ENCODE measurements at regions not wholly inside any gene's neighbourhood (a gene's known extent, or its start where the extent isn't known, plus 50 kb on each side); places are given as distances from the start of the nearest gene placed in this dataset.
"Not testable (repeated sequence)": the region's sequence is repeated elsewhere in the genome, so short reads cannot be mapped to it uniquely, and the experiment has no call there.

- H3K27ac ChIP-seq (ENCODE audit: low read depth, low read length); H2AFZ ChIP-seq (ENCODE audit: low read depth, low read length, severe bottlenecking); H3K9me3 ChIP-seq (ENCODE audit: insufficient read depth, low read length); H4K20me1 ChIP-seq (ENCODE audit: low read depth, low read length); H3F3A ChIP-seq (ENCODE audit: insufficient read depth); H3K36me3 ChIP-seq (ENCODE audit: low read length); H3K9ac ChIP-seq (ENCODE audit: low read length); H3K9me2 ChIP-seq (replicated peaks; ENCODE audit: insufficient read depth, low read length); H3K4me3 ChIP-seq (ENCODE audit: insufficient read depth, low read length, poor library complexity, severe bottlenecking); H3K79me2 ChIP-seq (ENCODE audit: insufficient read depth, low read length); H3K27me3 ChIP-seq (ENCODE audit: low read length); H3K4me2 ChIP-seq (ENCODE audit: low read depth, low read length, poor library complexity, severe bottlenecking): not testable (repeated sequence)
Measured at GRCh38 chr9:63344408-63344807, 1940.6 kb downstream of the FOXD4L5 start.

GRCh38 chr9:63342528-63342927 lies 1942.5 kb downstream of the FOXD4L5 start:
- H3K9me2 ChIP-seq (replicated peaks; ENCODE audit: insufficient read depth, low read length); H3K27ac ChIP-seq (ENCODE audit: low read depth, low read length); H2AFZ ChIP-seq (ENCODE audit: low read depth, low read length, severe bottlenecking); H3K4me3 ChIP-seq (ENCODE audit: insufficient read depth, low read length, poor library complexity, severe bottlenecking); H3K79me2 ChIP-seq (ENCODE audit: insufficient read depth, low read length); H3K4me2 ChIP-seq (ENCODE audit: low read depth, low read length, poor library complexity, severe bottlenecking); H3K27me3 ChIP-seq (ENCODE audit: low read length); H3K9ac ChIP-seq (ENCODE audit: low read length); H3F3A ChIP-seq (ENCODE audit: insufficient read depth); H4K20me1 ChIP-seq (ENCODE audit: low read depth, low read length); H3K9me3 ChIP-seq (ENCODE audit: insufficient read depth, low read length); H3K36me3 ChIP-seq (ENCODE audit: low read length): not testable (repeated sequence)

DNA sequence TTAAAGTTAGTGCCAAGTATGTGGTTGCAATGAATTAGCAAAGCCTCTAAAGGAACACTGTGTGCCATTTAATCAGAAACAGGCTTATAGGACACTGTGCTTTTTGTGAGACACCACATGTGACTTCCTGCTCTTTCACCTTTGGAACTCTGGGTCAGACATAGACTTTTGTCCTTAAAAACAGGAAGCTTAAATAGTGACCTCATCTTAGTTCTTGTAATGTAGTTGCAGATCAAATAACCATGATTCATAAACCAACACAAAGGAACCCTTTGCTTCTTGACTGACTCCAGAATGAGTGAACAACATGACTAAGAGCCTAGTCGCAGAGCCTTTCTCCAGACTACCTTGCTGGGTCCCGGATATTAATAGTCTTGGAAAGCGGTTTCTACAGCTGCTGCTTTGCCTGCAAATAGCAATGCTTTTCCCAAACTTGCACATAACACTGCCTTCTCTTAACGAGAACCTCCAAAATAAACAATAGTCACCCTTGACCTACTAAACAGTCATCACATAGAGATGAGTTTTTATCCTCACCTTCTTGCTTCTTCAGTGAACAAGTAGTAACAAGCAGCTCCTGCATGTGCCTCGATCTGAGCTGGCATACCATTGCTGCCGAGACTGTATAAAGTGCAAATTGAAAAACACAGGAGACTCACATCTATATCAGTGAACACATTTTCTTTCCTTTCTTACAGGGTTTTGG lies 1947.0 kb downstream of the FOXD4L5 start:
- H3K4me3 ChIP-seq (ENCODE audit: insufficient read depth, low read length, poor library complexity, severe bottlenecking); H2AFZ ChIP-seq (ENCODE audit: low read depth, low read length, severe bottlenecking); H3K27ac ChIP-seq (ENCODE audit: low read depth, low read length); H3K27me3 ChIP-seq (ENCODE audit: low read length); H4K20me1 ChIP-seq (ENCODE audit: low read depth, low read length); H3K79me2 ChIP-seq (ENCODE audit: insufficient read depth, low read length); H3K9me3 ChIP-seq (ENCODE audit: insufficient read depth, low read length); H3K36me3 ChIP-seq (ENCODE audit: low read length); H3K9ac ChIP-seq (ENCODE audit: low read length); H3K4me2 ChIP-seq (ENCODE audit: low read depth, low read length, poor library complexity, severe bottlenecking); H3F3A ChIP-seq (ENCODE audit: insufficient read depth); H3K9me2 ChIP-seq (replicated peaks; ENCODE audit: insufficient read depth, low read length): not testable (repeated sequence)

- H3K27me3 ChIP-seq (ENCODE audit: low read length); H3K4me3 ChIP-seq (ENCODE audit: insufficient read depth, low read length, poor library complexity, severe bottlenecking); H2AFZ ChIP-seq (ENCODE audit: low read depth, low read length, severe bottlenecking); H3K79me2 ChIP-seq (ENCODE audit: insufficient read depth, low read length); H3K9me3 ChIP-seq (ENCODE audit: insufficient read depth, low read length); H3K9ac ChIP-seq (ENCODE audit: low read length); H4K20me1 ChIP-seq (ENCODE audit: low read depth, low read length); H3K4me2 ChIP-seq (ENCODE audit: low read depth, low read length, poor library complexity, severe bottlenecking); H3K27ac ChIP-seq (ENCODE audit: low read depth, low read length); H3K36me3 ChIP-seq (ENCODE audit: low read length); H3K9me2 ChIP-seq (replicated peaks; ENCODE audit: insufficient read depth, low read length); H3F3A ChIP-seq (ENCODE audit: insufficient read depth): not testable (repeated sequence)
Measured at GRCh38 chr9:63335286-63335685, 1949.7 kb downstream of the FOXD4L5 start.

DNA sequence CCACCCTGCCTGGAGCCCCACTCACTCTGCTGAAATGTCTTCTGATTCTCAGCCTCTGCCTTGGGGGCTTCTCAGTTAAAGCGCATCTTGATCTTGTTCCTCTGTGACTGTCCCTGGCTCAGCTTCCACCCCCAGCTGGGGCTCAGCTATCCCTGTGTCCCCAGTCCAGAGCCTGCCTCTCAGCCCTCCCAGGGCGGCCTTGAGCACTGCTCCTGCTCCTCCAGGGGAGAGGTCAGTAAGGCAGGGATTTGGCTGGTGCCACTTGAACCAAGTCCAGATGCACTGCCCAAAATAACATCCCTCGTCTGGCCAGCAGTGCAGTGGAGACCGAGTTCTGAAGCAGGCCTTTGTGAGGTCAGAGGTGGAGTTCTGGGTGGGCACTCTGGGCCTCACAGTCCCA lies 1950.8 kb downstream of the FOXD4L5 start:
- H3K79me2 ChIP-seq (ENCODE audit: insufficient read depth, low read length); H3F3A ChIP-seq (ENCODE audit: insufficient read depth); H3K9me3 ChIP-seq (ENCODE audit: insufficient read depth, low read length); H3K36me3 ChIP-seq (ENCODE audit: low read length); H4K20me1 ChIP-seq (ENCODE audit: low read depth, low read length); H2AFZ ChIP-seq (ENCODE audit: low read depth, low read length, severe bottlenecking); H3K4me2 ChIP-seq (ENCODE audit: low read depth, low read length, poor library complexity, severe bottlenecking); H3K4me3 ChIP-seq (ENCODE audit: insufficient read depth, low read length, poor library complexity, severe bottlenecking); H3K9me2 ChIP-seq (replicated peaks; ENCODE audit: insufficient read depth, low read length); H3K27me3 ChIP-seq (ENCODE audit: low read length); H3K27ac ChIP-seq (ENCODE audit: low read depth, low read length); H3K9ac ChIP-seq (ENCODE audit: low read length): not testable (repeated sequence)

DNA sequence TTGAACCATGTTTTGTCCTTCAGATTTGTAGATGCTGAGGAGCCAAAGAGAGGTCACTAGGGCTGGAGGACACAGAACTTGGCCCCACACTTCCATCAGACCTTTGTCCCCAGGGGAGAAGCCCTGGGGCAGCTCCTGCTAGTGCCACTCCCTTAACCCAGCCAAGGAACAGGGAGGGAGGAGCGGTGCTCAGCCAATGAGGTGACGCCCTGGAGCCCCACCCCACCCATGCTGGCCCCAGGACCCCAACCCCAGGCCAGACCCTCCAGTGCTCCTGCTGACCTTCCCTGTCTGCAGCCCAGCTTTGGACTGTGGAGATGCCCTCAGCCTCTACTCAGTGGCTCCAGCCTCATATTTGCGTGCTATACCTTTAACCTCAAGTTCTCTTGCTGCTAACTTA lies 1951.9 kb downstream of the FOXD4L5 start:
- not testable (repeated sequence) for H3K9me2 ChIP-seq (replicated peaks; ENCODE audit: insufficient read depth, low read length); H2AFZ ChIP-seq (ENCODE audit: low read depth, low read length, severe bottlenecking); H3K4me2 ChIP-seq (ENCODE audit: low read depth, low read length, poor library complexity, severe bottlenecking); H3K27me3 ChIP-seq (ENCODE audit: low read length); H3K36me3 ChIP-seq (ENCODE audit: low read length); H4K20me1 ChIP-seq (ENCODE audit: low read depth, low read length); H3F3A ChIP-seq (ENCODE audit: insufficient read depth); H3K9me3 ChIP-seq (ENCODE audit: insufficient read depth, low read length); H3K9ac ChIP-seq (ENCODE audit: low read length); H3K27ac ChIP-seq (ENCODE audit: low read depth, low read length); H3K79me2 ChIP-seq (ENCODE audit: insufficient read depth, low read length); H3K4me3 ChIP-seq (ENCODE audit: insufficient read depth, low read length, poor library complexity, severe bottlenecking)

- not testable (repeated sequence) for H4K20me1 ChIP-seq (ENCODE audit: low read depth, low read length); H3K4me2 ChIP-seq (ENCODE audit: low read depth, low read length, poor library complexity, severe bottlenecking); H3K9me3 ChIP-seq (ENCODE audit: insufficient read depth, low read length); H3K9me2 ChIP-seq (replicated peaks; ENCODE audit: insufficient read depth, low read length); H3K27ac ChIP-seq (ENCODE audit: low read depth, low read length); H2AFZ ChIP-seq (ENCODE audit: low read depth, low read length, severe bottlenecking); H3F3A ChIP-seq (ENCODE audit: insufficient read depth); H3K9ac ChIP-seq (ENCODE audit: low read length); H3K36me3 ChIP-seq (ENCODE audit: low read length); H3K4me3 ChIP-seq (ENCODE audit: insufficient read depth, low read length, poor library complexity, severe bottlenecking); H3K79me2 ChIP-seq (ENCODE audit: insufficient read depth, low read length); H3K27me3 ChIP-seq (ENCODE audit: low read length)
Measured at GRCh38 chr9:63328313-63328712, 1956.7 kb downstream of the FOXD4L5 start.

DNA sequence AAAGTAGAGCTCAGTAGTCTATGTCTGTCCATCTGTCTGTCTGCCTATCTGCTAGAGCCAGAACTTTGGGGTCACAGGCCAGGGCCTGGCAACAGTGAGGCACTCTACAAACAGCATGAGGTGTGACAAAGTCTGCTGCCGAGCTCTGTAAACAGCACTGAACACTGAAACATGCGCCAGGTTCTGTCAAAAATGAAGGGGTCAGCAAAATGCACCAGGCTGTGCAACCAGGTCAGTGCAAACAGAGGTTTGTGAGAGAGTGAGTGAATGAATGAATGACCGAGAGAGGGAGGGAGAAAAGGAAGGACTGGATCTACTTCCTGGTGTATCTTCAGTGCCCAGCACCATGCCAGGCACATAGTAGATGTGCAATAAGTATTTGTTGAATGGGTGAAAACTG lies 1957.8 kb downstream of the FOXD4L5 start:
- H3F3A ChIP-seq (ENCODE audit: insufficient read depth); H4K20me1 ChIP-seq (ENCODE audit: low read depth, low read length); H3K4me3 ChIP-seq (ENCODE audit: insufficient read depth, low read length, poor library complexity, severe bottlenecking); H3K27me3 ChIP-seq (ENCODE audit: low read length); H3K9me2 ChIP-seq (replicated peaks; ENCODE audit: insufficient read depth, low read length); H3K9me3 ChIP-seq (ENCODE audit: insufficient read depth, low read length); H3K27ac ChIP-seq (ENCODE audit: low read depth, low read length); H2AFZ ChIP-seq (ENCODE audit: low read depth, low read length, severe bottlenecking); H3K36me3 ChIP-seq (ENCODE audit: low read length); H3K4me2 ChIP-seq (ENCODE audit: low read depth, low read length, poor library complexity, severe bottlenecking); H3K79me2 ChIP-seq (ENCODE audit: insufficient read depth, low read length); H3K9ac ChIP-seq (ENCODE audit: low read length): not testable (repeated sequence)
